SK-N-SH treated with all-trans-retinoic acid at 6 μM for 48 hours (cell line): ENCODE measurements at regions not wholly inside any gene's neighbourhood (a gene's known extent, or its start where the extent isn't known, plus 50 kb on each side); places are given as distances from the start of the nearest gene placed in this dataset.

Experiments used
- ISL1 ChIP-seq: fragments of 250-450 bp; sonication (Bioruptor Pico); IDR thresholded peaks from 2 replicates; pipeline ENCODE4 v2.1.2; 2022; ENCODE audit warnings: mild to moderate bottlenecking, moderate library complexity
- OSR1 ChIP-seq: fragments of 250-450 bp; sonication (Bioruptor Pico); IDR thresholded peaks from 2 replicates; pipeline ENCODE4 v1.8.0; 2022; ENCODE audit warnings: moderate library complexity, mild to moderate bottlenecking, inconsistent platforms
- TOX ChIP-seq: fragments of 250-450 bp; sonication (Bioruptor Pico); IDR thresholded peaks from 2 replicates; pipeline ENCODE4 v1.8.0; 2021; ENCODE audit warnings: mild to moderate bottlenecking, moderate library complexity, borderline replicate concordance
- ZFP30 ChIP-seq: fragments of 450-650 bp; formaldehyde crosslinking; IDR thresholded peaks from 2 replicates; pipeline ENCODE4 v1.5.0; 2022; ENCODE audit warnings: mild to moderate bottlenecking, moderate library complexity
- TF ChIP-seq, protein P1 (sequence below): fragments of 250-450 bp; sonication (Bioruptor Pico); IDR thresholded peaks from 2 replicates; pipeline ENCODE4 v1.8.0; 2020; ENCODE audit warnings: mild to moderate bottlenecking, moderate library complexity, borderline replicate concordance
- TF ChIP-seq, protein P2 (sequence below): fragments of 250-450 bp; sonication (Bioruptor Pico); IDR thresholded peaks from 2 replicates; pipeline ENCODE4 v1.5.0; 2020; ENCODE audit warnings: mild to moderate bottlenecking, moderate library complexity

DNA sequence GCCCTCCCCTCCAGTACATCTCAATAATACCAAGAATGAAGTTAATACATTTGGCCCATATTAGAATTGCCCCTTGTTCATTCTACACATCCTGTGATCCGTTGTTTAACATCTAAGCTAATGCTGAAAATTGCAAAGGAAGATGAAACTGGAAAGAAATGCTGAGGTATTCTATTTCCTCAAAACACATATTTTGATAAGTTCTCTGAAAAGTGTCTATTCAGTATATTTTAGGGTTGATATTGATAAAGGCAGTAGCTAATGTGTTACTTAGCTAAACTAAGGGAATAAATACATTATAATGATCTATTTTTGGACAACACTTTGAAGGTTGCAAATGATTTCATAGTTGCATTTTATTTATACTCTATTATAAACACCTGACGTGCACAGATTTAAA lies 702.6 kb upstream of the ROBO1 start:
- TF ChIP-seq OSR1 (no peak), ISL1 (CRISPR knock-in tag) (no peak), TOX (CRISPR knock-in tag) (no peak), ZFP30 (CRISPR knock-in tag) (no peak)
- TF ChIP-seq, protein P1, sequence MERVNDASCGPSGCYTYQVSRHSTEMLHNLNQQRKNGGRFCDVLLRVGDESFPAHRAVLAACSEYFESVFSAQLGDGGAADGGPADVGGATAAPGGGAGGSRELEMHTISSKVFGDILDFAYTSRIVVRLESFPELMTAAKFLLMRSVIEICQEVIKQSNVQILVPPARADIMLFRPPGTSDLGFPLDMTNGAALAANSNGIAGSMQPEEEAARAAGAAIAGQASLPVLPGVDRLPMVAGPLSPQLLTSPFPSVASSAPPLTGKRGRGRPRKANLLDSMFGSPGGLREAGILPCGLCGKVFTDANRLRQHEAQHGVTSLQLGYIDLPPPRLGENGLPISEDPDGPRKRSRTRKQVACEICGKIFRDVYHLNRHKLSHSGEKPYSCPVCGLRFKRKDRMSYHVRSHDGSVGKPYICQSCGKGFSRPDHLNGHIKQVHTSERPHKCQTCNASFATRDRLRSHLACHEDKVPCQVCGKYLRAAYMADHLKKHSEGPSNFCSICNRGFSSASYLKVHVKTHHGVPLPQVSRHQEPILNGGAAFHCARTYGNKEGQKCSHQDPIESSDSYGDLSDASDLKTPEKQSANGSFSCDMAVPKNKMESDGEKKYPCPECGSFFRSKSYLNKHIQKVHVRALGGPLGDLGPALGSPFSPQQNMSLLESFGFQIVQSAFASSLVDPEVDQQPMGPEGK = no peak
- TF ChIP-seq, protein P2, sequence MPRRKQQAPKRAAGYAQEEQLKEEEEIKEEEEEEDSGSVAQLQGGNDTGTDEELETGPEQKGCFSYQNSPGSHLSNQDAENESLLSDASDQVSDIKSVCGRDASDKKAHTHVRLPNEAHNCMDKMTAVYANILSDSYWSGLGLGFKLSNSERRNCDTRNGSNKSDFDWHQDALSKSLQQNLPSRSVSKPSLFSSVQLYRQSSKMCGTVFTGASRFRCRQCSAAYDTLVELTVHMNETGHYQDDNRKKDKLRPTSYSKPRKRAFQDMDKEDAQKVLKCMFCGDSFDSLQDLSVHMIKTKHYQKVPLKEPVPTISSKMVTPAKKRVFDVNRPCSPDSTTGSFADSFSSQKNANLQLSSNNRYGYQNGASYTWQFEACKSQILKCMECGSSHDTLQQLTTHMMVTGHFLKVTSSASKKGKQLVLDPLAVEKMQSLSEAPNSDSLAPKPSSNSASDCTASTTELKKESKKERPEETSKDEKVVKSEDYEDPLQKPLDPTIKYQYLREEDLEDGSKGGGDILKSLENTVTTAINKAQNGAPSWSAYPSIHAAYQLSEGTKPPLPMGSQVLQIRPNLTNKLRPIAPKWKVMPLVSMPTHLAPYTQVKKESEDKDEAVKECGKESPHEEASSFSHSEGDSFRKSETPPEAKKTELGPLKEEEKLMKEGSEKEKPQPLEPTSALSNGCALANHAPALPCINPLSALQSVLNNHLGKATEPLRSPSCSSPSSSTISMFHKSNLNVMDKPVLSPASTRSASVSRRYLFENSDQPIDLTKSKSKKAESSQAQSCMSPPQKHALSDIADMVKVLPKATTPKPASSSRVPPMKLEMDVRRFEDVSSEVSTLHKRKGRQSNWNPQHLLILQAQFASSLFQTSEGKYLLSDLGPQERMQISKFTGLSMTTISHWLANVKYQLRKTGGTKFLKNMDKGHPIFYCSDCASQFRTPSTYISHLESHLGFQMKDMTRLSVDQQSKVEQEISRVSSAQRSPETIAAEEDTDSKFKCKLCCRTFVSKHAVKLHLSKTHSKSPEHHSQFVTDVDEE = no peak
